ENCODE measurements at regions not wholly inside any gene's neighbourhood (a gene's known extent, or its start where the extent isn't known, plus 50 kb on each side); places are given as distances from the start of the nearest gene placed in this dataset.

- TF ChIP-seq ZNF331 (CRISPR knock-in tag; IDR thresholded peaks at IDR 0.05; ENCODE audit: low read depth) (no peak), EZH2phosphoT487 (IDR thresholded peaks at IDR 0.05; ENCODE audit: unreplicated experiment) (no peak), STAT1 (IDR thresholded peaks at IDR 0.05; ENCODE audit: unreplicated experiment) (no peak), POLR2AphosphoS5 (IDR thresholded peaks at IDR 0.05; ENCODE audit: low read depth) (no peak), NANOG (IDR thresholded peaks at IDR 0.05; ENCODE audit: borderline replicate concordance) (no peak), REST (IDR thresholded peaks at IDR 0.05; ENCODE audit: unreplicated experiment) (no peak)
- H3K4me3 Mint-ChIP-seq = no peak overlapping the region
- no peaks in the 10 kb centered on the region for H3K4me1 ChIP-seq (ENCODE audit: insufficient read depth)
- ATAC-seq (no peak), DNase-seq (ENCODE audit: low spot score) (no peak)
- H4K20me1 ChIP-seq (replicated peaks; ENCODE audit: insufficient read depth) = no peaks in the 10 kb centered on the region
- no peaks in the 10 kb centered on the region for H3K79me2 ChIP-seq (replicated peaks; ENCODE audit: insufficient read depth)
- H3K4me3 ChIP-seq = no peak overlapping the region
- no peak overlapping the region for H3K27ac Mint-ChIP-seq
- H3K9me2 ChIP-seq (ENCODE audit: insufficient read depth) = no peaks in the 10 kb centered on the region
- H3K4me1 Mint-ChIP-seq = no peaks in the 10 kb centered on the region
- no peaks in the 10 kb centered on the region for H3K27me3 ChIP-seq (ENCODE audit: insufficient read depth)
- H2AFZ ChIP-seq = no peak overlapping the region
- peaks cover 21% of the 10 kb centered on the region; the same call in 1 of the 3 replicates for H3K36me3 Mint-ChIP-seq (ENCODE audit: low read depth)
- no peak overlapping the region for H3K4me2 ChIP-seq
- no peak overlapping the region for H3K27ac ChIP-seq (ENCODE audit: low read depth)
- peaks cover 88% of the 10 kb centered on the region for H3K9me3 Mint-ChIP-seq
- no peaks in the 10 kb centered on the region for H3F3A ChIP-seq (replicated peaks; ENCODE audit: low read depth)
- H3K27me3 Mint-ChIP-seq (ENCODE audit: insufficient read depth, low read depth, poor library complexity) = no peaks in the 10 kb centered on the region
- no peaks in the 10 kb centered on the region for H3K36me3 ChIP-seq (ENCODE audit: insufficient read depth)
Observed at GRCh38 chr3:674116-674515, 418.7 kb upstream of the CNTN6 start.

GRCh38 chr3:675846-676245, 417.0 kb upstream of the CNTN6 start:
- no peak overlapping the region for H3K27ac ChIP-seq (ENCODE audit: low read depth)
- no peaks in the 10 kb centered on the region for H3F3A ChIP-seq (replicated peaks; ENCODE audit: low read depth)
- H3K27ac Mint-ChIP-seq = no peak overlapping the region
- H3K4me1 Mint-ChIP-seq = no peaks in the 10 kb centered on the region
- no peaks in the 10 kb centered on the region for H3K79me2 ChIP-seq (replicated peaks; ENCODE audit: insufficient read depth)
- no peaks in the 10 kb centered on the region for H4K20me1 ChIP-seq (replicated peaks; ENCODE audit: insufficient read depth)
- no peaks in the 10 kb centered on the region for H3K27me3 ChIP-seq (ENCODE audit: insufficient read depth)
- peaks cover 91% of the 10 kb centered on the region for H3K9me3 Mint-ChIP-seq
- H3K27me3 Mint-ChIP-seq (ENCODE audit: insufficient read depth, low read depth, poor library complexity) = no peaks in the 10 kb centered on the region
- no peaks in the 10 kb centered on the region for H3K9me2 ChIP-seq (ENCODE audit: insufficient read depth)
- ATAC-seq (no peak), DNase-seq (ENCODE audit: low spot score) (no peak)
- no peak overlapping the region for H2AFZ ChIP-seq
- no peaks in the 10 kb centered on the region for H3K4me1 ChIP-seq (ENCODE audit: insufficient read depth)
- no peak overlapping the region for H3K4me3 ChIP-seq
- no peak overlapping the region for H3K4me2 ChIP-seq
- H3K36me3 Mint-ChIP-seq (ENCODE audit: low read depth) = peaks cover 20% of the 10 kb centered on the region; the same call in 1 of the 3 replicates
- H3K4me3 Mint-ChIP-seq = no peak overlapping the region
- no peaks in the 10 kb centered on the region for H3K36me3 ChIP-seq (ENCODE audit: insufficient read depth)
- TF ChIP-seq EZH2 (IDR thresholded peaks at IDR 0.05; ENCODE audit: low read depth, unreplicated experiment) = no peak
- TF ChIP-seq CTCF (conservative IDR thresholded peaks at IDR 0.05; ENCODE audit: low read depth in 2 of 2) = no peak
- no peak for TF ChIP-seq EZH2phosphoT487 (IDR thresholded peaks at IDR 0.05; ENCODE audit: unreplicated experiment)
- TF ChIP-seq POLR2AphosphoS5 (IDR thresholded peaks at IDR 0.05; ENCODE audit: low read depth) = no peak
- TF ChIP-seq ZNF462 (CRISPR knock-in tag; IDR thresholded peaks at IDR 0.05) = no peak
- no peak for TF ChIP-seq ZNF331 (CRISPR knock-in tag; IDR thresholded peaks at IDR 0.05; ENCODE audit: low read depth)
- no peak for TF ChIP-seq STAT1 (IDR thresholded peaks at IDR 0.05; ENCODE audit: unreplicated experiment)

Measured in GM23338 (cell line).